PC-9 (cell line): ENCODE measurements at regions not wholly inside any gene's neighbourhood (a gene's known extent, or its start where the extent isn't known, plus 50 kb on each side); places are given as distances from the start of the nearest gene placed in this dataset.

Experiments used
- BruUV-seq: library from RNA; stranded (reverse); fragments of 400-500 nt; replicated peaks from 2 replicates; lab custom pipeline; 2021; lab: Mats Ljungman, UMichigan
- CTCF ChIA-PET: fragments of 300-600 bp; sonication (Branson Sonifier 250); formaldehyde crosslinking; loops from one replicate; lab custom pipeline; 2022; ENCODE audit warnings: antibody characterized with exemption; lab: Charles Lee
- POLR2A ChIA-PET: fragments of 300-600 bp; sonication (Branson Sonifier 250); formaldehyde crosslinking; loops from one replicate; lab custom pipeline; 2022; ENCODE audit warnings: antibody characterized with exemption; ENCODE audit not compliant: unreplicated experiment; lab: Charles Lee
- DNase-seq, 2 experiments: peaks; one replicate each; pipeline versions ENCODE4 v3.0.0 to v3.0.0-alpha.2; 2015 to 2022; ENCODE audit warnings: mixed read lengths in 1 of 2
- H2AFZ ChIP-seq: fragments of 200-600 bp; sonication (generic); 2 replicates; pipeline ENCODE4 v1.8.1; 2017; ENCODE audit warnings: antibody characterized with exemption
- H3F3A ChIP-seq: fragments of 200-600 bp; sonication (generic); 2 replicates; pipeline ENCODE4 v1.8.1; 2017; ENCODE audit warnings: antibody characterized with exemption, mild to moderate bottlenecking, low read depth; ENCODE audit not compliant: insufficient read depth
- H3K27ac ChIP-seq: fragments of 200-600 bp; sonication (generic); 2 replicates; pipeline ENCODE4 v1.6.1; 2016; ENCODE audit warnings: mixed run types
- H3K27me3 ChIP-seq: fragments of 200-600 bp; sonication (generic); 2 replicates; pipeline ENCODE4 v1.6.1; 2016; ENCODE audit warnings: low read depth, mixed run types; ENCODE audit not compliant: insufficient read depth
- H3K36me3 ChIP-seq: fragments of 200-600 bp; sonication (generic); 2 replicates; pipeline ENCODE4 v1.6.1; 2016; ENCODE audit warnings: low read depth, mixed run types
- H3K4me1 ChIP-seq: fragments of 200-600 bp; sonication (generic); replicated peaks from 2 replicates; pipeline ENCODE4 v1.6.1; 2016; ENCODE audit warnings: mixed run types; ENCODE audit not compliant: insufficient read depth
- H3K4me2 ChIP-seq: fragments of 200-600 bp; sonication (generic); 2 replicates; pipeline ENCODE4 v1.6.1; 2017; ENCODE audit warnings: mixed run types
- H3K4me3 ChIP-seq: fragments of 200-600 bp; sonication (generic); 2 replicates; pipeline ENCODE4 v1.6.1; 2016; ENCODE audit warnings: mixed run types
- H3K79me2 ChIP-seq: fragments of 200-600 bp; sonication (generic); 2 replicates; pipeline ENCODE4 v1.6.1; 2017; ENCODE audit warnings: low read depth, mixed run types
- H3K9me2 ChIP-seq: fragments of 200-600 bp; sonication (generic); 2 replicates; pipeline ENCODE4 v1.8.1; 2017; ENCODE audit warnings: mild to moderate bottlenecking; ENCODE audit not compliant: insufficient read depth
- H3K9me3 ChIP-seq: fragments of 200-600 bp; sonication (generic); 2 replicates; pipeline ENCODE4 v1.8.1; 2016; ENCODE audit warnings: low read depth; ENCODE audit not compliant: insufficient read depth
- H4K20me1 ChIP-seq: fragments of 200-600 bp; sonication (generic); 2 replicates; pipeline ENCODE4 v1.8.1; 2017; ENCODE audit not compliant: insufficient read depth
- EZH2 ChIP-seq: fragments of 200-600 bp; sonication (generic); IDR thresholded peaks from 2 replicates; pipeline ENCODE4 v1.8.0; 2017; ENCODE audit warnings: antibody characterized with exemption, low read depth
- intact Hi-C: fragments of 100-400 bp; cut with micrococcal nuclease; formaldehyde crosslinking; loops from one replicate; pipeline ENCODE4 v1.10.0; 2022; ENCODE audit not compliant: unreplicated experiment
- TF ChIP-seq, protein P1 (sequence below): fragments of 200-600 bp; sonication (generic); conservative IDR thresholded peaks from 2 replicates; pipeline ENCODE4 v1.6.1; 2017; ENCODE audit warnings: mixed run types, antibody characterized with exemption, mild to moderate bottlenecking, moderate library complexity

- no peak overlapping the region for H2AFZ ChIP-seq
- TF ChIP-seq, protein P1, sequence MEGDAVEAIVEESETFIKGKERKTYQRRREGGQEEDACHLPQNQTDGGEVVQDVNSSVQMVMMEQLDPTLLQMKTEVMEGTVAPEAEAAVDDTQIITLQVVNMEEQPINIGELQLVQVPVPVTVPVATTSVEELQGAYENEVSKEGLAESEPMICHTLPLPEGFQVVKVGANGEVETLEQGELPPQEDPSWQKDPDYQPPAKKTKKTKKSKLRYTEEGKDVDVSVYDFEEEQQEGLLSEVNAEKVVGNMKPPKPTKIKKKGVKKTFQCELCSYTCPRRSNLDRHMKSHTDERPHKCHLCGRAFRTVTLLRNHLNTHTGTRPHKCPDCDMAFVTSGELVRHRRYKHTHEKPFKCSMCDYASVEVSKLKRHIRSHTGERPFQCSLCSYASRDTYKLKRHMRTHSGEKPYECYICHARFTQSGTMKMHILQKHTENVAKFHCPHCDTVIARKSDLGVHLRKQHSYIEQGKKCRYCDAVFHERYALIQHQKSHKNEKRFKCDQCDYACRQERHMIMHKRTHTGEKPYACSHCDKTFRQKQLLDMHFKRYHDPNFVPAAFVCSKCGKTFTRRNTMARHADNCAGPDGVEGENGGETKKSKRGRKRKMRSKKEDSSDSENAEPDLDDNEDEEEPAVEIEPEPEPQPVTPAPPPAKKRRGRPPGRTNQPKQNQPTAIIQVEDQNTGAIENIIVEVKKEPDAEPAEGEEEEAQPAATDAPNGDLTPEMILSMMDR = no peak
- no peak for TF ChIP-seq EZH2
- BruUV-seq = no TSS peak
- intact Hi-C loops = no loop called here
- no peaks in the 10 kb centered on the region for H3K4me1 ChIP-seq
- H3K79me2 ChIP-seq = no peaks in the 10 kb centered on the region
- H3F3A ChIP-seq = no peaks in the 10 kb centered on the region
- H3K9me2 ChIP-seq = no peaks in the 10 kb centered on the region
- H3K36me3 ChIP-seq = no peaks in the 10 kb centered on the region
- H3K4me3 ChIP-seq = no peak overlapping the region
- H3K4me2 ChIP-seq = no peak overlapping the region
- no peaks in the 10 kb centered on the region for H3K27me3 ChIP-seq
- DNase-seq = no peak
- H3K27ac ChIP-seq = no peak overlapping the region
- ChIA-PET POLR2A (no interaction called here), CTCF (no interaction called here)
- no peaks in the 10 kb centered on the region for H3K9me3 ChIP-seq
- no peaks in the 10 kb centered on the region for H4K20me1 ChIP-seq
These were observed 187.3 kb upstream of the PACRGL start for GRCh38 chr4:20512985-20513384.

GRCh38 chr4:20520901-20521300, 179.4 kb upstream of the PACRGL start:
- CTCF ChIA-PET = no interaction called here
- POLR2A ChIA-PET = no interaction called here
- Histone ChIP-seq H3K27me3 (no peaks in the 10 kb centered on the region), H3K79me2 (no peaks in the 10 kb centered on the region), H2AFZ (no peak overlapping the region), H3K36me3 (no peaks in the 10 kb centered on the region), H3F3A (no peaks in the 10 kb centered on the region), H3K9me3 (no peaks in the 10 kb centered on the region), H3K4me3 (no peak overlapping the region), H3K4me2 (no peak overlapping the region), H3K9me2 (no peaks in the 10 kb centered on the region), H4K20me1 (no peaks in the 10 kb centered on the region), H3K4me1 (no peaks in the 10 kb centered on the region), H3K27ac (no peak overlapping the region)
- BruUV-seq = no TSS peak
- TF ChIP-seq, protein P1 = no peak
- TF ChIP-seq EZH2 = no peak
- intact Hi-C loops = no loop called here
- peak in 1 of 2 experiments; percentile 2 for DNase-seq

DNA sequence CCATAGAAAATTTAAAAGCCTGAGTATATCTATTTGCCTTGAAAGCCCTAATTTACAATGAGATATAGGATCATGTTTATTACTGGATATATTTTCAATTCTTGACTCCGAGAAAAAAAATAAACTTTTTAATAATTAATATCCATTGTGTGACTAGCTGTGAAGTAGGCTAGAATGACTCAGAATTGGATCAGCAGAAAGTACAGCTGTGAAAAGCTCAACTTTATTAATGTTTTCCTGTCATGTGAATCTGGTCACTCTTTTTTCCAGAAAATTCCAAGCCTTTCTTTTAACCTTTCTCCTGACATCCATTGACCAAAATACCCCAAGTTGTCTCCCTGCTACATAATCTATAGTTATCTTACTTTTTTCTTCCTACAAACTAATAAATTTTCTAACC, 171.8 kb upstream of the PACRGL start:
- H3K4me1 ChIP-seq = no peaks in the 10 kb centered on the region
- intact Hi-C loops = no loop called here
- H3K27ac ChIP-seq = no peak overlapping the region
- no peak for TF ChIP-seq EZH2
- TF ChIP-seq, protein P1 = no peak
- ChIA-PET POLR2A (no interaction called here), CTCF (no interaction called here)
- H3K9me3 ChIP-seq = no peaks in the 10 kb centered on the region
- no peak overlapping the region for H3K4me2 ChIP-seq
- no peak overlapping the region for H2AFZ ChIP-seq
- H3K9me2 ChIP-seq = no peaks in the 10 kb centered on the region
- H4K20me1 ChIP-seq = no peaks in the 10 kb centered on the region
- H3K79me2 ChIP-seq = no peaks in the 10 kb centered on the region
- DNase-seq = no peak
- H3F3A ChIP-seq = no peaks in the 10 kb centered on the region
- BruUV-seq = no TSS peak
- no peak overlapping the region for H3K4me3 ChIP-seq
- H3K27me3 ChIP-seq = no peaks in the 10 kb centered on the region
- no peaks in the 10 kb centered on the region for H3K36me3 ChIP-seq
